ENCODE measurements at regions not wholly inside any gene's neighbourhood (a gene's known extent, or its start where the extent isn't known, plus 50 kb on each side); places are given as distances from the start of the nearest gene placed in this dataset.

GRCh38 chr10:32125023-32125422, 68.8 kb upstream of the KIF5B start:
- TF ChIP-seq CTCF (optimal IDR thresholded peaks at IDR 0.05 in 1 of 3, IDR thresholded peaks at IDR 0.05 in 1 of 3, conservative IDR thresholded peaks at IDR 0.05 in 1 of 3; ENCODE audit: extremely low read depth in 1 of 3, insufficient read depth in 2 of 3, low read length in 3 of 3) (no peak), EZH2 (IDR thresholded peaks at IDR 0.05; ENCODE audit: low read length) (no peak)
